Neural cell (in vitro differentiated cells): ENCODE measurements at regions not wholly inside any gene's neighbourhood (a gene's known extent, or its start where the extent isn't known, plus 50 kb on each side); places are given as distances from the start of the nearest gene placed in this dataset.

ENCODE experiments used
- H2AFZ ChIP-seq: fragments of 200-600, 300-800 bp; sonication (generic), shearing (Covaris generic); 2 replicates; pipeline ENCODE4 v1.6.0; 2014; ENCODE audit warnings: low read depth, mild to moderate bottlenecking, antibody characterized with exemption, low read length, moderate library complexity
- H3F3A ChIP-seq: fragments of 200-600 bp; shearing (Covaris generic); 2 replicates; pipeline ENCODE4 v1.6.1; 2016; ENCODE audit warnings: mild to moderate bottlenecking, moderate library complexity, mixed read lengths, antibody characterized with exemption, low read length; ENCODE audit not compliant: insufficient read depth, poor library complexity, severe bottlenecking
- H3K27ac ChIP-seq: fragments of 200-600, 300-800 bp; sonication (generic), shearing (Covaris generic); 2 replicates; pipeline ENCODE4 v1.5.1; 2014; ENCODE audit warnings: mild to moderate bottlenecking, low read length, moderate library complexity
- H3K27me3 ChIP-seq: fragments of 300-800, 200-600 bp; sonication (generic), shearing (Covaris generic); 2 replicates; pipeline ENCODE4 v1.6.0; 2014; ENCODE audit warnings: mild to moderate bottlenecking, low read depth, low read length, moderate library complexity; ENCODE audit not compliant: insufficient read depth
- H3K36me3 ChIP-seq: fragments of 300-800, 200-600 bp; sonication (generic), shearing (Covaris generic); 2 replicates; pipeline ENCODE4 v1.5.1; 2014; ENCODE audit warnings: mild to moderate bottlenecking, antibody characterized with exemption, low read length, moderate library complexity; ENCODE audit not compliant: insufficient read depth
- H3K4me2 ChIP-seq: fragments of 300-800, 200-600 bp; sonication (generic), shearing (Covaris generic); 2 replicates; pipeline ENCODE4 v1.6.0; 2014; ENCODE audit warnings: mild to moderate bottlenecking, low read length
- H3K4me3 ChIP-seq: fragments of 300-800, 200-600 bp; sonication (generic), shearing (Covaris generic); 2 replicates; pipeline ENCODE4 v1.5.1; 2014; ENCODE audit warnings: mild to moderate bottlenecking, low read length, moderate library complexity
- H3K79me2 ChIP-seq: fragments of 200-600 bp; shearing (Covaris generic); replicated peaks from 2 replicates; pipeline ENCODE4 v1.6.0; 2014; ENCODE audit warnings: mild to moderate bottlenecking, low read length, moderate library complexity; ENCODE audit not compliant: insufficient read depth
- H3K9ac ChIP-seq: fragments of 300-800, 200-600 bp; sonication (generic), shearing (Covaris generic); 2 replicates; pipeline ENCODE4 v1.6.1; 2016; ENCODE audit warnings: mild to moderate bottlenecking, low read length, mixed read lengths
- H3K9me2 ChIP-seq: fragments of 200-600 bp; shearing (Covaris generic); 2 replicates; pipeline ENCODE4 v1.6.1; 2016; ENCODE audit warnings: mild to moderate bottlenecking, low read length, mixed read lengths; ENCODE audit not compliant: insufficient read depth
- H3K9me3 ChIP-seq: fragments of 200-600, 300-800 bp; sonication (generic), shearing (Covaris generic); 2 replicates; pipeline ENCODE4 v1.6.1; 2016; ENCODE audit warnings: mild to moderate bottlenecking, mixed run types, low read length, moderate library complexity, mixed read lengths
- H4K20me1 ChIP-seq: fragments of 200-600 bp; shearing (Covaris generic); 2 replicates; pipeline ENCODE4 v1.6.1; 2016; ENCODE audit warnings: mild to moderate bottlenecking, mixed run types; ENCODE audit not compliant: insufficient read depth
- CTCF ChIP-seq: fragments of 450-650 bp; IDR thresholded peaks from 2 replicates; pipeline ENCODE4 v1.5.1; 2014; ENCODE audit warnings: antibody characterized with exemption, mild to moderate bottlenecking, moderate library complexity; ENCODE audit not compliant: poor library complexity, severe bottlenecking
- EP300 ChIP-seq: fragments of 450-650 bp; conservative IDR thresholded peaks from 2 replicates; pipeline ENCODE4 v1.6.1; 2014; ENCODE audit warnings: antibody characterized with exemption, mild to moderate bottlenecking, moderate library complexity; ENCODE audit not compliant: poor library complexity, severe bottlenecking
- EZH2 ChIP-seq: fragments of 200-600, 300-800 bp; shearing (Covaris generic), sonication (generic); IDR thresholded peaks from 2 replicates; pipeline ENCODE4 v1.6.1; 2014; ENCODE audit warnings: antibody characterized with exemption, low read length, borderline replicate concordance, mild to moderate bottlenecking; ENCODE audit not compliant: insufficient read depth, poor library complexity, severe bottlenecking
- MXI1 ChIP-seq: fragments of 450-650 bp; conservative IDR thresholded peaks from 2 replicates; pipeline ENCODE4 v1.6.1; 2014; ENCODE audit warnings: antibody characterized with exemption, mild to moderate bottlenecking; ENCODE audit not compliant: poor library complexity, severe bottlenecking
- POLR2AphosphoS5 ChIP-seq: IDR thresholded peaks from 2 replicates; pipeline ENCODE4 v1.6.1; 2012
- RAD21 ChIP-seq: fragments of 450-650 bp; conservative IDR thresholded peaks from 2 replicates; pipeline ENCODE4 v1.6.1; 2014; ENCODE audit warnings: antibody characterized with exemption, mild to moderate bottlenecking, moderate library complexity
- REST ChIP-seq: IDR thresholded peaks from 2 replicates; pipeline ENCODE4 v1.6.1; 2012; ENCODE audit warnings: borderline replicate concordance
- SMC3 ChIP-seq: fragments of 450-650 bp; conservative IDR thresholded peaks from 2 replicates; pipeline ENCODE4 v1.6.1; 2014; ENCODE audit warnings: antibody characterized with exemption, mild to moderate bottlenecking, moderate library complexity; ENCODE audit not compliant: poor library complexity
- TAF1 ChIP-seq: IDR thresholded peaks from 2 replicates; pipeline ENCODE4 v1.6.1; 2012; ENCODE audit warnings: low read depth

GRCh38 chr2:49811502-49811901 is 657.2 kb upstream of the FSHR start:
- H3K9me3 ChIP-seq: no peaks in the 10 kb centered on the region
- no peaks in the 10 kb centered on the region for H3K36me3 ChIP-seq
- TF ChIP-seq CTCF (no peak), REST (no peak), MXI1 (no peak), RAD21 (no peak), POLR2AphosphoS5 (no peak), SMC3 (no peak), TAF1 (no peak), EP300 (no peak), EZH2 (no peak)
- H3K9ac ChIP-seq: no peak overlapping the region
- no peaks in the 10 kb centered on the region for H3K79me2 ChIP-seq
- no peaks in the 10 kb centered on the region for H3K9me2 ChIP-seq
- no peak overlapping the region for H3K4me2 ChIP-seq
- no peak overlapping the region for H3K27ac ChIP-seq
- H2AFZ ChIP-seq: no peak overlapping the region
- no peak overlapping the region for H3K4me3 ChIP-seq
- H3F3A ChIP-seq: no peaks in the 10 kb centered on the region
- H3K27me3 ChIP-seq: no peaks in the 10 kb centered on the region
- no peaks in the 10 kb centered on the region for H4K20me1 ChIP-seq

GRCh38 chr2:49807689-49808088 is 653.4 kb upstream of the FSHR start:
- no peak for TF ChIP-seq POLR2AphosphoS5
- no peak for TF ChIP-seq TAF1
- TF ChIP-seq RAD21: no peak
- Histone ChIP-seq H3F3A (no peaks in the 10 kb centered on the region), H3K9me3 (no peaks in the 10 kb centered on the region), H3K9ac (no peak overlapping the region), H3K79me2 (no peaks in the 10 kb centered on the region), H2AFZ (no peak overlapping the region), H3K27me3 (no peaks in the 10 kb centered on the region), H3K36me3 (no peaks in the 10 kb centered on the region), H4K20me1 (no peaks in the 10 kb centered on the region), H3K4me3 (no peak overlapping the region), H3K27ac (no peak overlapping the region), H3K4me2 (no peak overlapping the region), H3K9me2 (no peaks in the 10 kb centered on the region)

- no peak for TF ChIP-seq EZH2
- TF ChIP-seq TAF1: no peak
- no peak for TF ChIP-seq MXI1
- TF ChIP-seq SMC3: no peak
- TF ChIP-seq REST: no peak
- no peak for TF ChIP-seq EP300
- no peak for TF ChIP-seq CTCF
- no peak for TF ChIP-seq POLR2AphosphoS5
- no peak for TF ChIP-seq RAD21
- no peaks in the 10 kb centered on the region for H3K79me2 ChIP-seq
Measured at GRCh38 chr2:49804111-49804510, 649.8 kb upstream of the FSHR start.

More at GRCh38 chr2:49804111-49804510, 649.8 kb upstream of the FSHR start:
- no peak overlapping the region for H2AFZ ChIP-seq
- no peak overlapping the region for H3K4me3 ChIP-seq
- no peaks in the 10 kb centered on the region for H3K27me3 ChIP-seq
- H3K36me3 ChIP-seq: no peaks in the 10 kb centered on the region
- H3K4me2 ChIP-seq: no peak overlapping the region
- H3K27ac ChIP-seq: no peak overlapping the region
- H4K20me1 ChIP-seq: no peaks in the 10 kb centered on the region
- no peaks in the 10 kb centered on the region for H3K9me3 ChIP-seq
- H3F3A ChIP-seq: no peaks in the 10 kb centered on the region
- no peaks in the 10 kb centered on the region for H3K9me2 ChIP-seq
- no peak overlapping the region for H3K9ac ChIP-seq
